GM23338 (cell line): ENCODE measurements at regions not wholly inside any gene's neighbourhood (a gene's known extent, or its start where the extent isn't known, plus 50 kb on each side); places are given as distances from the start of the nearest gene placed in this dataset.

Experiments
- ATAC-seq: fragments of 200-7000 bp; cut with Tn5 transposase; 3 replicates; pipeline ENCODE4 v1.9.1; 2020
- DNase-seq: peaks from one replicate; pipeline ENCODE4 v3.0.0-alpha.2; 2015; ENCODE audit warnings: low spot score
- H2AFZ ChIP-seq: fragments of 200-600 bp; sonication (generic); 2 replicates; pipeline ENCODE4 v1.8.0; 2016; ENCODE audit warnings: antibody characterized with exemption, mild to moderate bottlenecking, moderate library complexity
- H3F3A ChIP-seq: fragments of 200-600 bp; sonication (generic); replicated peaks from 2 replicates; pipeline ENCODE4 v1.8.0; 2017; ENCODE audit warnings: antibody characterized with exemption, mixed run types, low read depth
- H3K27ac ChIP-seq: fragments of 200-600 bp; sonication (generic); 2 replicates; pipeline ENCODE4 v1.6.1; 2016; ENCODE audit warnings: low read depth
- H3K27me3 ChIP-seq: fragments of 200-600 bp; sonication (generic); 2 replicates; pipeline ENCODE4 v1.8.0; 2016; ENCODE audit warnings: mild to moderate bottlenecking, mixed run types, moderate library complexity; ENCODE audit not compliant: insufficient read depth
- H3K36me3 ChIP-seq: fragments of 200-600 bp; sonication (generic); 2 replicates; pipeline ENCODE4 v1.8.0; 2016; ENCODE audit warnings: mild to moderate bottlenecking; ENCODE audit not compliant: insufficient read depth
- H3K4me1 ChIP-seq: fragments of 200-600 bp; sonication (generic); 2 replicates; pipeline ENCODE4 v1.8.0; 2016; ENCODE audit warnings: mild to moderate bottlenecking, moderate library complexity; ENCODE audit not compliant: insufficient read depth
- H3K4me2 ChIP-seq: fragments of 200-600 bp; sonication (generic); 2 replicates; pipeline ENCODE4 v1.7.1; 2017; ENCODE audit warnings: mixed run types
- H3K4me3 ChIP-seq: fragments of 200-600 bp; sonication (generic); 2 replicates; pipeline ENCODE4 v1.6.1; 2016; ENCODE audit warnings: mixed run types
- H3K79me2 ChIP-seq: fragments of 200-600 bp; sonication (generic); replicated peaks from 2 replicates; pipeline ENCODE4 v1.8.0; 2017; ENCODE audit warnings: mild to moderate bottlenecking; ENCODE audit not compliant: insufficient read depth
- H3K9me2 ChIP-seq: fragments of 200-600 bp; sonication (generic); 2 replicates; pipeline ENCODE4 v1.8.0; 2017; ENCODE audit not compliant: insufficient read depth
- H4K20me1 ChIP-seq: fragments of 200-600 bp; sonication (generic); replicated peaks from 2 replicates; pipeline ENCODE4 v1.8.0; 2017; ENCODE audit warnings: mild to moderate bottlenecking; ENCODE audit not compliant: insufficient read depth
- H3K27ac Mint-ChIP-seq: 2 replicates; pipeline ENCODE4 v1.8.0; 2020; ENCODE audit warnings: inconsistent platforms, mild to moderate bottlenecking, moderate library complexity, mixed read lengths
- H3K27me3 Mint-ChIP-seq: 3 replicates; pipeline ENCODE4 v1.8.0; 2022; ENCODE audit warnings: low read depth, mild to moderate bottlenecking, moderate library complexity, mixed read lengths, inconsistent platforms; ENCODE audit not compliant: insufficient read depth, poor library complexity
- H3K36me3 Mint-ChIP-seq: 3 replicates; pipeline ENCODE4 v1.8.0; 2021; ENCODE audit warnings: low read depth, mild to moderate bottlenecking, inconsistent platforms, moderate library complexity, mixed read lengths
- H3K4me1 Mint-ChIP-seq: 3 replicates; pipeline ENCODE4 v1.8.0; 2020; ENCODE audit warnings: mild to moderate bottlenecking, inconsistent platforms, mixed read lengths
- H3K4me3 Mint-ChIP-seq: 3 replicates; pipeline ENCODE4 v1.8.0; 2021; ENCODE audit warnings: moderate library complexity, mild to moderate bottlenecking, inconsistent platforms, mixed read lengths
- H3K9me3 Mint-ChIP-seq: 3 replicates; pipeline ENCODE4 v1.8.0; 2020; ENCODE audit warnings: moderate library complexity, mild to moderate bottlenecking, inconsistent platforms, mixed read lengths
- CREB1 ChIP-seq: fragments of 250-450 bp; sonication (Bioruptor Pico); IDR thresholded peaks from 2 replicates; pipeline ENCODE4 v1.5.0; 2020; ENCODE audit warnings: low read depth, mild to moderate bottlenecking, moderate library complexity
- CTCF ChIP-seq, 2 experiments: fragments of 200-600 bp in 1 of 2; sonication (generic) in 1 of 2; conservative IDR thresholded peaks; 2 replicates each; pipeline versions ENCODE4 v1.5.1 to v1.6.1; 2016 to 2017; ENCODE audit warnings: antibody characterized with exemption in 2 of 2, low read depth in 2 of 2, mild to moderate bottlenecking in 2 of 2, moderate library complexity in 1 of 2
- ETS1 ChIP-seq: IDR thresholded peaks from 2 replicates; pipeline ENCODE4 v1.6.1; 2016; ENCODE audit warnings: antibody characterized with exemption
- EZH2 ChIP-seq: fragments of 200-600 bp; sonication (generic); IDR thresholded peaks from one replicate; pipeline ENCODE4 v1.8.0; 2017; ENCODE audit warnings: antibody characterized with exemption, mild to moderate bottlenecking, low read depth; ENCODE audit not compliant: unreplicated experiment
- EZH2phosphoT487 ChIP-seq: fragments of 200-600 bp; sonication (generic); IDR thresholded peaks from one replicate; pipeline ENCODE4 v1.8.1; 2018; ENCODE audit warnings: antibody characterized with exemption; ENCODE audit not compliant: unreplicated experiment
- JUNB ChIP-seq: IDR thresholded peaks from one replicate; pipeline ENCODE4 v1.6.1; 2016; ENCODE audit warnings: antibody characterized with exemption; ENCODE audit not compliant: unreplicated experiment
- NANOG ChIP-seq: IDR thresholded peaks from 2 replicates; pipeline ENCODE4 v1.6.1; 2016; ENCODE audit warnings: antibody characterized with exemption, borderline replicate concordance
- POLR2AphosphoS5 ChIP-seq: IDR thresholded peaks from 2 replicates; pipeline ENCODE4 v1.6.1; 2016; ENCODE audit warnings: antibody characterized with exemption, low read depth
- REST ChIP-seq: IDR thresholded peaks from one replicate; pipeline ENCODE4 v1.6.1; 2018; ENCODE audit warnings: antibody characterized with exemption; ENCODE audit not compliant: unreplicated experiment
- STAT1 ChIP-seq: IDR thresholded peaks from one replicate; pipeline ENCODE4 v1.6.1; 2016; ENCODE audit warnings: antibody characterized with exemption; ENCODE audit not compliant: unreplicated experiment
- ZNF114 ChIP-seq: fragments of 250-450 bp; sonication (Bioruptor Pico); IDR thresholded peaks from 2 replicates; pipeline ENCODE4 v1.5.0; 2020; ENCODE audit warnings: mild to moderate bottlenecking, moderate library complexity
- ZNF331 ChIP-seq: fragments of 250-450 bp; sonication (Bioruptor Pico); IDR thresholded peaks from 2 replicates; pipeline ENCODE4 v1.5.0; 2020; ENCODE audit warnings: low read depth, mild to moderate bottlenecking, moderate library complexity
- ZNF462 ChIP-seq: fragments of 250-450 bp; sonication (Bioruptor Pico); IDR thresholded peaks from 2 replicates; pipeline ENCODE4 v1.5.0; 2020; ENCODE audit warnings: mild to moderate bottlenecking, moderate library complexity

GRCh38 chr22:27041745-27042310 is 384.4 kb downstream of the MIAT start:
- Mint-ChIP-seq H3K27me3 (no peaks in the 10 kb centered on the region), H3K9me3 (peaks cover 12% of the 10 kb centered on the region), H3K4me1 (peaks cover 30% of the 10 kb centered on the region; the same call in 2 of the 3 replicates), H3K4me3 (no peak overlapping the region), H3K27ac (no peak overlapping the region), H3K36me3 (no peaks in the 10 kb centered on the region; the same call in 1 of the 3 replicates)
- H3K36me3 ChIP-seq: no peaks in the 10 kb centered on the region
- H3K4me3 ChIP-seq: no peak overlapping the region
- no peaks in the 10 kb centered on the region for H3K79me2 ChIP-seq
- H4K20me1 ChIP-seq: no peaks in the 10 kb centered on the region
- peaks cover 12% of the 10 kb centered on the region; the same call in 1 of the 2 replicates for H3K4me1 ChIP-seq
- no peak for ATAC-seq
- DNase-seq: no peak
- TF ChIP-seq CTCF (conservative IDR thresholded peaks at IDR 0.05; ENCODE audit: low read depth in 2 of 2) (no peak), CREB1 (CRISPR knock-in tag) (no peak), NANOG (no peak), REST (no peak), ZNF114 (CRISPR knock-in tag) (no peak), STAT1 (no peak), JUNB (no peak), ETS1 (no peak), POLR2AphosphoS5 (no peak), ZNF331 (no peak), ZNF462 (CRISPR knock-in tag) (no peak), EZH2 (no peak), EZH2phosphoT487 (no peak)
- H3K27ac ChIP-seq: no peak overlapping the region
- no peak overlapping the region for H3K4me2 ChIP-seq
- no peaks in the 10 kb centered on the region for H3K9me2 ChIP-seq
- no peak overlapping the region for H2AFZ ChIP-seq
- H3K27me3 ChIP-seq: no peaks in the 10 kb centered on the region
- no peaks in the 10 kb centered on the region for H3F3A ChIP-seq
